ENCODE measurements at regions not wholly inside any gene's neighbourhood (a gene's known extent, or its start where the extent isn't known, plus 50 kb on each side); places are given as distances from the start of the nearest gene placed in this dataset.

DNA sequence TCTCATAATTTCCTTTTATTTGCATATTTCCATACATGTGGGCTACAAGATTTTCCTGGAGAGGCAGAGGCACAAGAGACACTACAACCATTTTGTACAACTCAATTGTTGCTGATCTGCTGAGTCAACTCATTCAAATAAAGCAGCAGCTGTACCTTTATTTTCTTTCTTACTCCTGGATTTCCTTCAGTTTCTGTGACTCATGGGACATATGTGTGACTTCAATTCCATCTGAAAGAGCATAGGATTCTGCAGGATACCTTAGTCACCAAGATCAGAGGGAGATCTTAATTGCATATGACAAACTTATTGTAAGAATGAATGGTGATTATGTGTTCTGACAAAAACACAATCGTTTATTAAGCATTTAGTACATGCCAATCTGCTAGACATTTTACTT lies 2219.4 kb downstream of the NCAM2 start:
- peak; percentile 9 for DNase-seq (ENCODE audit: low read depth, low spot score)

DNA sequence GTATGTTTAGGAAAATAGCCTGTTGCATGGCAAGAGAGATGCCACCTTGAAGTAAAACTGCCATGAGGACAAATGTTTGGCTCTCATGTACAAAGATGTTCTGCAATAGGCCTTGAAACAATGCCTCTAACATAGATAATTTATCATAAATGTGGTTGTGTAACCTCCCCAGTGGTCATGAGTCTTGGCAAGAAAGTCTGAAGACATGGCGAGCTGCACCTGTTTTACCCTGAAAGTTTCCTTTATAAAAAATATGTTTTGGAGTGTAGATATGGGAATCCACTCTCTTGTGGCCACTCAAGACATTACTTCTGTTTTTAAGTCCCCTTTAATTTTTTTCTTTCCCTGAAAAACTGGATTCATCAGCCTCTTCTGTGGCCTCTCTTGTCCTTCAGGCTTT lies 2217.1 kb downstream of the NCAM2 start:
- TF ChIP-seq, protein P1, sequence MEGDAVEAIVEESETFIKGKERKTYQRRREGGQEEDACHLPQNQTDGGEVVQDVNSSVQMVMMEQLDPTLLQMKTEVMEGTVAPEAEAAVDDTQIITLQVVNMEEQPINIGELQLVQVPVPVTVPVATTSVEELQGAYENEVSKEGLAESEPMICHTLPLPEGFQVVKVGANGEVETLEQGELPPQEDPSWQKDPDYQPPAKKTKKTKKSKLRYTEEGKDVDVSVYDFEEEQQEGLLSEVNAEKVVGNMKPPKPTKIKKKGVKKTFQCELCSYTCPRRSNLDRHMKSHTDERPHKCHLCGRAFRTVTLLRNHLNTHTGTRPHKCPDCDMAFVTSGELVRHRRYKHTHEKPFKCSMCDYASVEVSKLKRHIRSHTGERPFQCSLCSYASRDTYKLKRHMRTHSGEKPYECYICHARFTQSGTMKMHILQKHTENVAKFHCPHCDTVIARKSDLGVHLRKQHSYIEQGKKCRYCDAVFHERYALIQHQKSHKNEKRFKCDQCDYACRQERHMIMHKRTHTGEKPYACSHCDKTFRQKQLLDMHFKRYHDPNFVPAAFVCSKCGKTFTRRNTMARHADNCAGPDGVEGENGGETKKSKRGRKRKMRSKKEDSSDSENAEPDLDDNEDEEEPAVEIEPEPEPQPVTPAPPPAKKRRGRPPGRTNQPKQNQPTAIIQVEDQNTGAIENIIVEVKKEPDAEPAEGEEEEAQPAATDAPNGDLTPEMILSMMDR (IDR thresholded peaks at IDR 0.05; ENCODE audit: low read depth, low read length) = no peak
- in situ Hi-C loops (cut with HindIII; ENCODE audit: low sequenced_read_pairs) = no loop called here
- no peak for DNase-seq (ENCODE audit: low read depth, low spot score)
- H3K4me3 ChIP-seq (ENCODE audit: low read depth, low read length) = no peak overlapping the region

More for the DNA sequence above, 2219.4 kb downstream of the NCAM2 start:
- in situ Hi-C loops (cut with HindIII; ENCODE audit: low sequenced_read_pairs) = no loop called here
- TF ChIP-seq, protein P1 (IDR thresholded peaks at IDR 0.05; ENCODE audit: low read depth, low read length) = no peak
- H3K4me3 ChIP-seq (ENCODE audit: low read depth, low read length) = no peak overlapping the region
